Astrocyte (in vitro differentiated cells and primary cell): ENCODE measurements at regions not wholly inside any gene's neighbourhood (a gene's known extent, or its start where the extent isn't known, plus 50 kb on each side); places are given as distances from the start of the nearest gene placed in this dataset.

ENCODE experiments used
- CTCF ChIP-seq: IDR thresholded peaks from 2 replicates; pipeline ENCODE4 v1.5.1; 2011; ENCODE audit warnings: low read depth, mild to moderate bottlenecking, inconsistent platforms, low read length, moderate library complexity; ENCODE audit not compliant: insufficient read depth
- EZH2 ChIP-seq: IDR thresholded peaks from 2 replicates; pipeline ENCODE4 v1.6.1; 2012; ENCODE audit warnings: mild to moderate bottlenecking, low read length, inconsistent platforms; ENCODE audit not compliant: insufficient read depth

- no peak for TF ChIP-seq CTCF
- no peak for TF ChIP-seq EZH2
These were observed 162.2 kb downstream of the DIO2 start for GRCh38 chr14:80049055-80049454.
